WTC11 (cell line): ENCODE measurements at regions not wholly inside any gene's neighbourhood (a gene's known extent, or its start where the extent isn't known, plus 50 kb on each side); places are given as distances from the start of the nearest gene placed in this dataset.

Experiments
- ATAC-seq: fragments of 200-7000 bp; cut with Tn5 transposase; 2 replicates; pipeline ENCODE4 v1.10.0; 2021; ENCODE audit warnings: mild to moderate bottlenecking, moderate library complexity
- CTCF ChIA-PET: fragments of 300-600 bp; sonication (Branson Sonifier 250); formaldehyde crosslinking; loops from one replicate; lab custom pipeline; 2021; ENCODE audit warnings: antibody characterized with exemption; lab: Charles Lee
- POLR2A ChIA-PET: fragments of 350-600 bp; sonication (Branson Sonifier 250); formaldehyde crosslinking; loops from one replicate; lab custom pipeline; 2021; ENCODE audit warnings: antibody characterized with exemption; lab: Charles Lee
- DNase-seq: peaks from one replicate; pipeline ENCODE4 v3.0.0; 2021; ENCODE audit warnings: low spot score
- H3K27ac Mint-ChIP-seq: 2 replicates; pipeline ENCODE4 v1.8.0; 2021; ENCODE audit warnings: mixed read lengths
- H3K27me3 Mint-ChIP-seq: 2 replicates; pipeline ENCODE4 v1.8.0; 2021; ENCODE audit warnings: low read depth, mild to moderate bottlenecking, moderate library complexity, mixed read lengths
- H3K36me3 Mint-ChIP-seq: 2 replicates; pipeline ENCODE4 v1.8.0; 2021; ENCODE audit warnings: mixed read lengths
- H3K4me1 Mint-ChIP-seq: 2 replicates; pipeline ENCODE4 v1.8.0; 2022; ENCODE audit warnings: mixed read lengths
- H3K4me3 Mint-ChIP-seq: 2 replicates; pipeline ENCODE4 v1.8.0; 2021; ENCODE audit warnings: mild to moderate bottlenecking, moderate library complexity, mixed read lengths
- H3K9me3 Mint-ChIP-seq: 2 replicates; pipeline ENCODE4 v1.8.0; 2021; ENCODE audit warnings: mixed read lengths
- CREB1 ChIP-seq: sonication (generic); formaldehyde crosslinking; IDR thresholded peaks from 2 replicates; pipeline ENCODE4 v1.8.0; 2023; ENCODE audit warnings: mild to moderate bottlenecking, missing genetic modification reagents
- GRHL2 ChIP-seq: fragments of 250-450 bp; sonication (Bioruptor Pico); IDR thresholded peaks from 2 replicates; pipeline ENCODE4 v1.8.0; 2022; ENCODE audit warnings: mild to moderate bottlenecking, moderate library complexity; ENCODE audit not compliant: insufficient replicate concordance, severe bottlenecking
- JUN ChIP-seq: sonication (generic); formaldehyde crosslinking; IDR thresholded peaks from 2 replicates; pipeline ENCODE4 v1.8.0; 2023; ENCODE audit warnings: mild to moderate bottlenecking, missing genetic modification reagents
- MLX ChIP-seq: sonication (generic); formaldehyde crosslinking; IDR thresholded peaks from 2 replicates; pipeline ENCODE4 v1.8.1; 2023; ENCODE audit warnings: mild to moderate bottlenecking, missing genetic modification reagents, moderate library complexity
- SMAD3 ChIP-seq: sonication (generic); formaldehyde crosslinking; IDR thresholded peaks from 2 replicates; pipeline ENCODE4 v1.8.0; 2022; ENCODE audit warnings: missing genetic modification reagents, mild to moderate bottlenecking, borderline replicate concordance
- SOX15 ChIP-seq: fragments of 250-450 bp; sonication (Bioruptor Pico); IDR thresholded peaks from 2 replicates; pipeline ENCODE4 v1.9.0; 2021; ENCODE audit warnings: mild to moderate bottlenecking
- TCF7 ChIP-seq: sonication (generic); formaldehyde crosslinking; IDR thresholded peaks from 2 replicates; pipeline ENCODE4 v1.8.0; 2022; ENCODE audit warnings: mild to moderate bottlenecking, low read depth, missing genetic modification reagents, moderate library complexity
- TP53 ChIP-seq: sonication (generic); formaldehyde crosslinking; IDR thresholded peaks from 2 replicates; pipeline ENCODE4 v1.8.1; 2023; ENCODE audit warnings: mild to moderate bottlenecking, missing genetic modification reagents
- USF1 ChIP-seq: sonication (generic); formaldehyde crosslinking; IDR thresholded peaks from 2 replicates; pipeline ENCODE4 v1.8.0; 2022; ENCODE audit warnings: mild to moderate bottlenecking, missing genetic modification reagents
- ZNF232 ChIP-seq: sonication (generic); formaldehyde crosslinking; IDR thresholded peaks from 2 replicates; pipeline ENCODE4 v1.8.0; 2022; ENCODE audit warnings: mild to moderate bottlenecking, missing genetic modification reagents
- ZNF281 ChIP-seq: sonication (generic); formaldehyde crosslinking; IDR thresholded peaks from 2 replicates; pipeline ENCODE4 v1.8.0; 2023; ENCODE audit warnings: mild to moderate bottlenecking, missing genetic modification reagents
- TF ChIP-seq, protein P1 (sequence below): sonication (generic); formaldehyde crosslinking; IDR thresholded peaks from 2 replicates; pipeline ENCODE4 v1.8.1; 2023; ENCODE audit warnings: mild to moderate bottlenecking, missing genetic modification reagents, borderline replicate concordance
- TF ChIP-seq, protein P2 (sequence below): fragments of 250-450 bp; sonication (Bioruptor Pico); IDR thresholded peaks from 2 replicates; pipeline ENCODE4 v1.9.0; 2021; ENCODE audit warnings: mild to moderate bottlenecking, borderline replicate concordance

DNA sequence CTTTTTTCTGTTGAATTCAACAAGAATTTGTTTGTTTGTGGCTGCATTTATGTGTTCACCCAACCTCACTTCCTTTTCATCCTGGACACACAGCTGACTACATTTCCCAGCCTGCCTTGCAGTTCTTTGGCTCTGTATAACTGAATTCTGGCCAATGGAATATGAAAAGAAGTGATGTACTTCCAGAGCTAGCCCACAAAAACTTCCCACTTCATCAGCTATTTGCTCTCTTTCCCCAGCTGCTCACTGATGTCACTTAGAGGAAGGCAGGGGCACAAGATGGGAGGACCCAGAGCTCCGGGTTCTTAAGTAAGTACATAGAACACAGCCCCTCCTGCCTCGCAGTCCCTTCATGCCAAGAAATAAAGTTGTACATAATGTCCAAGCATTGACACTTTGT, 235.0 kb upstream of the FGGY start:
- ChIA-PET CTCF (interaction anchor here (2.3 kb wide), 1 partner anchor 228 kb away, joined by 7 read pairs; no protein-coding TSS in a partner anchor), POLR2A (interaction anchor here (2.1 kb wide), 1 partner anchor 278 kb away, joined by 7 read pairs; the partner anchor contains the start of gene JUN)
- H3K36me3 Mint-ChIP-seq: peaks cover 4% of the 10 kb centered on the region
- H3K27ac Mint-ChIP-seq: peak overlapping the region; percentile 24; the same call in 1 of the 2 replicates
- TF ChIP-seq JUN (CRISPR knock-in tag) (no peak), SMAD3 (CRISPR knock-in tag) (no peak), MLX (CRISPR knock-in tag) (no peak), USF1 (CRISPR knock-in tag) (no peak), CREB1 (CRISPR knock-in tag) (no peak), SOX15 (CRISPR knock-in tag) (no peak), TP53 (CRISPR knock-in tag) (no peak), TCF7 (CRISPR knock-in tag) (no peak), ZNF232 (CRISPR knock-in tag) (no peak), GRHL2 (no peak), ZNF281 (CRISPR knock-in tag) (no peak)
- TF ChIP-seq, protein P1, sequence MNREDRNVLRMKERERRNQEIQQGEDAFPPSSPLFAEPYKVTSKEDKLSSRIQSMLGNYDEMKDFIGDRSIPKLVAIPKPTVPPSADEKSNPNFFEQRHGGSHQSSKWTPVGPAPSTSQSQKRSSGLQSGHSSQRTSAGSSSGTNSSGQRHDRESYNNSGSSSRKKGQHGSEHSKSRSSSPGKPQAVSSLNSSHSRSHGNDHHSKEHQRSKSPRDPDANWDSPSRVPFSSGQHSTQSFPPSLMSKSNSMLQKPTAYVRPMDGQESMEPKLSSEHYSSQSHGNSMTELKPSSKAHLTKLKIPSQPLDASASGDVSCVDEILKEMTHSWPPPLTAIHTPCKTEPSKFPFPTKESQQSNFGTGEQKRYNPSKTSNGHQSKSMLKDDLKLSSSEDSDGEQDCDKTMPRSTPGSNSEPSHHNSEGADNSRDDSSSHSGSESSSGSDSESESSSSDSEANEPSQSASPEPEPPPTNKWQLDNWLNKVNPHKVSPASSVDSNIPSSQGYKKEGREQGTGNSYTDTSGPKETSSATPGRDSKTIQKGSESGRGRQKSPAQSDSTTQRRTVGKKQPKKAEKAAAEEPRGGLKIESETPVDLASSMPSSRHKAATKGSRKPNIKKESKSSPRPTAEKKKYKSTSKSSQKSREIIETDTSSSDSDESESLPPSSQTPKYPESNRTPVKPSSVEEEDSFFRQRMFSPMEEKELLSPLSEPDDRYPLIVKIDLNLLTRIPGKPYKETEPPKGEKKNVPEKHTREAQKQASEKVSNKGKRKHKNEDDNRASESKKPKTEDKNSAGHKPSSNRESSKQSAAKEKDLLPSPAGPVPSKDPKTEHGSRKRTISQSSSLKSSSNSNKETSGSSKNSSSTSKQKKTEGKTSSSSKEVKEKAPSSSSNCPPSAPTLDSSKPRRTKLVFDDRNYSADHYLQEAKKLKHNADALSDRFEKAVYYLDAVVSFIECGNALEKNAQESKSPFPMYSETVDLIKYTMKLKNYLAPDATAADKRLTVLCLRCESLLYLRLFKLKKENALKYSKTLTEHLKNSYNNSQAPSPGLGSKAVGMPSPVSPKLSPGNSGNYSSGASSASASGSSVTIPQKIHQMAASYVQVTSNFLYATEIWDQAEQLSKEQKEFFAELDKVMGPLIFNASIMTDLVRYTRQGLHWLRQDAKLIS (CRISPR knock-in tag): no peak
- TF ChIP-seq, protein P2, sequence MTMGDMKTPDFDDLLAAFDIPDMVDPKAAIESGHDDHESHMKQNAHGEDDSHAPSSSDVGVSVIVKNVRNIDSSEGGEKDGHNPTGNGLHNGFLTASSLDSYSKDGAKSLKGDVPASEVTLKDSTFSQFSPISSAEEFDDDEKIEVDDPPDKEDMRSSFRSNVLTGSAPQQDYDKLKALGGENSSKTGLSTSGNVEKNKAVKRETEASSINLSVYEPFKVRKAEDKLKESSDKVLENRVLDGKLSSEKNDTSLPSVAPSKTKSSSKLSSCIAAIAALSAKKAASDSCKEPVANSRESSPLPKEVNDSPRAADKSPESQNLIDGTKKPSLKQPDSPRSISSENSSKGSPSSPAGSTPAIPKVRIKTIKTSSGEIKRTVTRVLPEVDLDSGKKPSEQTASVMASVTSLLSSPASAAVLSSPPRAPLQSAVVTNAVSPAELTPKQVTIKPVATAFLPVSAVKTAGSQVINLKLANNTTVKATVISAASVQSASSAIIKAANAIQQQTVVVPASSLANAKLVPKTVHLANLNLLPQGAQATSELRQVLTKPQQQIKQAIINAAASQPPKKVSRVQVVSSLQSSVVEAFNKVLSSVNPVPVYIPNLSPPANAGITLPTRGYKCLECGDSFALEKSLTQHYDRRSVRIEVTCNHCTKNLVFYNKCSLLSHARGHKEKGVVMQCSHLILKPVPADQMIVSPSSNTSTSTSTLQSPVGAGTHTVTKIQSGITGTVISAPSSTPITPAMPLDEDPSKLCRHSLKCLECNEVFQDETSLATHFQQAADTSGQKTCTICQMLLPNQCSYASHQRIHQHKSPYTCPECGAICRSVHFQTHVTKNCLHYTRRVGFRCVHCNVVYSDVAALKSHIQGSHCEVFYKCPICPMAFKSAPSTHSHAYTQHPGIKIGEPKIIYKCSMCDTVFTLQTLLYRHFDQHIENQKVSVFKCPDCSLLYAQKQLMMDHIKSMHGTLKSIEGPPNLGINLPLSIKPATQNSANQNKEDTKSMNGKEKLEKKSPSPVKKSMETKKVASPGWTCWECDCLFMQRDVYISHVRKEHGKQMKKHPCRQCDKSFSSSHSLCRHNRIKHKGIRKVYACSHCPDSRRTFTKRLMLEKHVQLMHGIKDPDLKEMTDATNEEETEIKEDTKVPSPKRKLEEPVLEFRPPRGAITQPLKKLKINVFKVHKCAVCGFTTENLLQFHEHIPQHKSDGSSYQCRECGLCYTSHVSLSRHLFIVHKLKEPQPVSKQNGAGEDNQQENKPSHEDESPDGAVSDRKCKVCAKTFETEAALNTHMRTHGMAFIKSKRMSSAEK: no peak
- H3K4me1 Mint-ChIP-seq: peaks cover 87% of the 10 kb centered on the region
- H3K9me3 Mint-ChIP-seq: no peaks in the 10 kb centered on the region
- H3K4me3 Mint-ChIP-seq: no peak overlapping the region
- DNase-seq: no peak
- no peak for ATAC-seq
- H3K27me3 Mint-ChIP-seq: no peaks in the 10 kb centered on the region
